ENCODE measurements at regions not wholly inside any gene's neighbourhood (a gene's known extent, or its start where the extent isn't known, plus 50 kb on each side); places are given as distances from the start of the nearest gene placed in this dataset.

GRCh38 chr6:101108286-101108685, 227.2 kb upstream of the ASCC3 start:
- Histone ChIP-seq H3K4me1 (ENCODE audit: control insufficient read depth, insufficient read depth, low read length) (no peaks in the 10 kb centered on the region), H3K4me3 (ENCODE audit: low read depth, low read length) (no peak overlapping the region), H3K27ac (ENCODE audit: extremely low read depth, low read depth, low read length) (no peak overlapping the region), H3K9me3 (ENCODE audit: control insufficient read depth, insufficient read depth, low read depth, low read length) (no peaks in the 10 kb centered on the region), H3K36me3 (ENCODE audit: control insufficient read depth in 2 of 2, insufficient read depth in 1 of 2, low read length in 2 of 2) (no peaks in the 10 kb centered on the region)
- CTCF ChIA-PET, result no interaction called here
- POLR2A ChIA-PET, result no interaction called here
- TF ChIP-seq ZNF211 (tag by site-specific recombination; IDR thresholded peaks at IDR 0.05; ENCODE audit: low read depth) (no peak), ZNF585B (tag by site-specific recombination; IDR thresholded peaks at IDR 0.05) (no peak), ZNF394 (tag by site-specific recombination; IDR thresholded peaks at IDR 0.05; ENCODE audit: borderline replicate concordance) (no peak), ELK4 (IDR thresholded peaks at IDR 0.05; ENCODE audit: borderline replicate concordance, low read depth, low read length) (no peak), ZNF48 (tag by site-specific recombination; IDR thresholded peaks at IDR 0.05) (no peak), KLF7 (tag by site-specific recombination; IDR thresholded peaks at IDR 0.05; ENCODE audit: borderline replicate concordance) (no peak), KLF8 (tag by site-specific recombination; IDR thresholded peaks at IDR 0.05) (no peak), ZNF280D (tag by site-specific recombination; IDR thresholded peaks at IDR 0.05) (no peak), ZNF777 (tag by site-specific recombination; IDR thresholded peaks at IDR 0.05; ENCODE audit: borderline replicate concordance) (no peak)

- ChIA-PET CTCF (interaction anchor here (0.6 to 0.8 kb wide), 3 partner anchors 75 to 1125 kb away, joined by 3 read pairs; no protein-coding TSS in a partner anchor), POLR2A (no interaction called here)
- Histone ChIP-seq H3K9me3 (ENCODE audit: control insufficient read depth, insufficient read depth, low read depth, low read length) (no peaks in the 10 kb centered on the region), H3K36me3 (ENCODE audit: control insufficient read depth in 2 of 2, insufficient read depth in 1 of 2, low read length in 2 of 2) (no peaks in the 10 kb centered on the region), H3K27ac (ENCODE audit: extremely low read depth, low read depth, low read length) (no peak overlapping the region), H3K4me1 (ENCODE audit: control insufficient read depth, insufficient read depth, low read length) (no peaks in the 10 kb centered on the region), H3K4me3 (ENCODE audit: low read depth, low read length) (no peak overlapping the region)
- TF ChIP-seq ZXDB (tag by site-specific recombination; IDR thresholded peaks at IDR 0.05), result no peak
- no peak for TF ChIP-seq YY1 (tag by site-specific recombination; IDR thresholded peaks at IDR 0.05)
- TF ChIP-seq ZNF10 (tag by site-specific recombination; IDR thresholded peaks at IDR 0.05), result no peak
- no peak for TF ChIP-seq ZNF701 (tag by site-specific recombination; IDR thresholded peaks at IDR 0.05)
- TF ChIP-seq, protein P1, sequence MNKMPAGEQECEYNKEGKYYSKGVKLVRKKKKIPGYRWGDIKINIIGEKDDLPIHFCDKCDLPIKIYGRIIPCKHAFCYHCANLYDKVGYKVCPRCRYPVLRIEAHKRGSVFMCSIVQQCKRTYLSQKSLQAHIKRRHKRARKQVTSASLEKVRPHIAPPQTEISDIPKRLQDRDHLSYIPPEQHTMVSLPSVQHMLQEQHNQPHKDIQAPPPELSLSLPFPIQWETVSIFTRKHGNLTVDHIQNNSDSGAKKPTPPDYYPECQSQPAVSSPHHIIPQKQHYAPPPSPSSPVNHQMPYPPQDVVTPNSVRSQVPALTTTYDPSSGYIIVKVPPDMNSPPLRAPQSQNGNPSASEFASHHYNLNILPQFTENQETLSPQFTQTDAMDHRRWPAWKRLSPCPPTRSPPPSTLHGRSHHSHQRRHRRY (tag by site-specific recombination; IDR thresholded peaks at IDR 0.05), result no peak
- TF ChIP-seq ZNF747 (tag by site-specific recombination; IDR thresholded peaks at IDR 0.05), result no peak
- no peak for TF ChIP-seq ZNF707 (tag by site-specific recombination; IDR thresholded peaks at IDR 0.05)
- TF ChIP-seq REPIN1 (tag by site-specific recombination; IDR thresholded peaks at IDR 0.05; ENCODE audit: low read depth), result no peak
- no peak for TF ChIP-seq GLIS2 (tag by site-specific recombination; IDR thresholded peaks at IDR 0.05)
- TF ChIP-seq ZSCAN5A (tag by site-specific recombination; IDR thresholded peaks at IDR 0.05), result no peak
- no peak for TF ChIP-seq ZBTB48 (tag by site-specific recombination; IDR thresholded peaks at IDR 0.05)
- TF ChIP-seq ZNF549 (tag by site-specific recombination; IDR thresholded peaks at IDR 0.05), result no peak
- TF ChIP-seq ZNF221 (tag by site-specific recombination; IDR thresholded peaks at IDR 0.05; ENCODE audit: borderline replicate concordance), result no peak
- no peak for TF ChIP-seq ZNF335 (tag by site-specific recombination; conservative IDR thresholded peaks at IDR 0.05)
- TF ChIP-seq ZNF121 (tag by site-specific recombination; IDR thresholded peaks at IDR 0.05), result no peak
Observed at GRCh38 chr6:101110814-101111213, 229.7 kb upstream of the ASCC3 start.
